DMS114 treated with DMSO at 0.1 percent for 48 hours (cell line): ENCODE measurements at regions not wholly inside any gene's neighbourhood (a gene's known extent, or its start where the extent isn't known, plus 50 kb on each side); places are given as distances from the start of the nearest gene placed in this dataset.

Source experiments
- DNase-seq: peaks from one replicate; lab custom pipeline; 2025; ENCODE audit not compliant: unreplicated experiment; lab: John Stamatoyannopoulos, UW

- no peak for DNase-seq
Observed at GRCh38 chr2:236940916-236941520, 144.7 kb upstream of the COPS8 start.

GRCh38 chr2:236941551-236941950, 144.1 kb upstream of the COPS8 start:
- no peak for DNase-seq

- DNase-seq = no peak
Observed at GRCh38 chr2:236942554-236942953, 143.1 kb upstream of the COPS8 start.

GRCh38 chr2:236943068-236943467, 142.6 kb upstream of the COPS8 start:
- DNase-seq = no peak

- DNase-seq = no peak
Observed at GRCh38 chr2:236943841-236944513, 141.7 kb upstream of the COPS8 start.

GRCh38 chr2:236944561-236944960, 141.1 kb upstream of the COPS8 start:
- no peak for DNase-seq

- DNase-seq = no peak
Observed at GRCh38 chr2:236945431-236946016, 140.2 kb upstream of the COPS8 start.

- no peak for DNase-seq
Observed at GRCh38 chr2:236946871-236947270, 138.8 kb upstream of the COPS8 start.

- no peak for DNase-seq
Observed at GRCh38 chr2:236947294-236947693, 138.4 kb upstream of the COPS8 start.

- no peak for DNase-seq
Observed at GRCh38 chr2:236947896-236948295, 137.8 kb upstream of the COPS8 start.

GRCh38 chr2:236949089-236949905, 136.4 kb upstream of the COPS8 start:
- no peak for DNase-seq

GRCh38 chr2:236951830-236952475, 133.7 kb upstream of the COPS8 start:
- no peak for DNase-seq

GRCh38 chr2:236954641-236955040, 131.0 kb upstream of the COPS8 start:
- DNase-seq = no peak

- no peak for DNase-seq
Observed at GRCh38 chr2:236955521-236956030, 130.1 kb upstream of the COPS8 start.

GRCh38 chr2:236956031-236956618, 129.6 kb upstream of the COPS8 start:
- no peak for DNase-seq

GRCh38 chr2:236956641-236957040, 129.0 kb upstream of the COPS8 start:
- DNase-seq = no peak

- no peak for DNase-seq
Observed at GRCh38 chr2:236959036-236959435, 126.7 kb upstream of the COPS8 start.

GRCh38 chr2:236959876-236960275, 125.8 kb upstream of the COPS8 start:
- no peak for DNase-seq

- DNase-seq = no peak
Observed at GRCh38 chr2:236960531-236960930, 125.2 kb upstream of the COPS8 start.

- DNase-seq = no peak
Observed at GRCh38 chr2:236962816-236963215, 122.9 kb upstream of the COPS8 start.
